SH-SY5Y (cell line): ENCODE measurements at regions not wholly inside any gene's neighbourhood (a gene's known extent, or its start where the extent isn't known, plus 50 kb on each side); places are given as distances from the start of the nearest gene placed in this dataset.

ENCODE experiments used
- GATA2 ChIP-seq: IDR thresholded peaks from 2 replicates; pipeline ENCODE4 v1.6.1; 2011; ENCODE audit warnings: mild to moderate bottlenecking, low read depth, low read length
- GATA3 ChIP-seq: IDR thresholded peaks from 2 replicates; pipeline ENCODE4 v1.6.1; 2011; ENCODE audit warnings: low read depth, mild to moderate bottlenecking, low read length, moderate library complexity

DNA sequence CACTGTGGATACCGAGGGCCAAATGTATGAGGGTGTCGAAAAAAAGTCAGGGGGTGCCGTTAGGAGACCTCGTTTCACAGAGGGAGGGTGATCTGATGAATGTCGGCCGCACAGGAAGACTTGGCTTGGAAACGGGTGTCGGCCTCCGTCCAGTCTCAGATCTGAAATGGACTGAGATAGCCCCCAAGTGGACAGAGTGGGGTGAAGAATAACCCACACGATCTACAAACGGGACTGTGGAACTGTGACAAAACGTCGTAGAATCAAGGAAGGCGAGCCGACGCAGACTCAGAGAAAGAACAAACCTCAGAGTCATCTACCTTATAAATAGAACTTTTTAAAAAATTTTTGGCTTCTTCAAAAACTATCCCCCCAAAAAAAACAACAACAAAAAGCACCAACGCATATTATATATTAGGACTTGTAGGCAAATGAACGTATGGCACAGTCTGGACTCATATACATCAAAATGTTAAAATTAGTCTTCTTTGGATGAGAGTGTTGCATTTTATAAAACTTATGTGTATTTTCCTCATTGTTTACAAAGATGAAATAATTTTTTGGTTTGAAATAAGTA, 63.8 kb upstream of the IRF2 start:
- TF ChIP-seq GATA2 (no peak), GATA3 (no peak)
